Neuron (in vitro differentiated cells): ENCODE measurements at regions not wholly inside any gene's neighbourhood (a gene's known extent, or its start where the extent isn't known, plus 50 kb on each side); places are given as distances from the start of the nearest gene placed in this dataset.

ENCODE experiments used
- H2AFZ ChIP-seq: one replicate; pipeline ENCODE4 v1.6.1; 2013; ENCODE audit warnings: low read depth, mild to moderate bottlenecking, inconsistent platforms, low read length, moderate library complexity
- H3K27me3 ChIP-seq: one replicate; pipeline ENCODE4 v1.6.1; 2013; ENCODE audit warnings: low read length; ENCODE audit not compliant: insufficient read depth
- H3K36me3 ChIP-seq: one replicate; pipeline ENCODE4 v1.6.1; 2013; ENCODE audit warnings: low read length; ENCODE audit not compliant: insufficient read depth
- H3K4me1 ChIP-seq: one replicate; pipeline ENCODE4 v1.6.1; 2013; ENCODE audit warnings: low read length; ENCODE audit not compliant: insufficient read depth
- H3K4me3 ChIP-seq: 2 replicates; pipeline ENCODE4 v1.5.1; 2013; ENCODE audit warnings: mild to moderate bottlenecking, low read length, moderate library complexity
- H3K9me3 ChIP-seq: one replicate; pipeline ENCODE4 v1.6.1; 2013; ENCODE audit warnings: low read length

- H3K9me3 ChIP-seq = no peaks in the 10 kb centered on the region
- no peaks in the 10 kb centered on the region for H3K4me1 ChIP-seq
- no peak overlapping the region for H2AFZ ChIP-seq
- H3K27me3 ChIP-seq = no peaks in the 10 kb centered on the region
- H3K36me3 ChIP-seq = no peaks in the 10 kb centered on the region
- no peak overlapping the region for H3K4me3 ChIP-seq
Observed at GRCh38 chr1:65486613-65487012, 66.1 kb downstream of the LEPR start.

- no peak overlapping the region for H3K4me3 ChIP-seq
- no peak overlapping the region for H2AFZ ChIP-seq
- no peaks in the 10 kb centered on the region for H3K4me1 ChIP-seq
- H3K36me3 ChIP-seq = no peaks in the 10 kb centered on the region
- H3K27me3 ChIP-seq = no peaks in the 10 kb centered on the region
- no peaks in the 10 kb centered on the region for H3K9me3 ChIP-seq
Observed at GRCh38 chr1:65489481-65489880, 69.0 kb downstream of the LEPR start.

- H2AFZ ChIP-seq = no peak overlapping the region
- H3K4me3 ChIP-seq = no peak overlapping the region
- no peaks in the 10 kb centered on the region for H3K4me1 ChIP-seq
- no peaks in the 10 kb centered on the region for H3K9me3 ChIP-seq
- no peaks in the 10 kb centered on the region for H3K27me3 ChIP-seq
- no peaks in the 10 kb centered on the region for H3K36me3 ChIP-seq
Observed at GRCh38 chr1:65490231-65491009, 70.0 kb downstream of the LEPR start.

- Histone ChIP-seq H3K4me3 (no peak overlapping the region), H3K9me3 (no peaks in the 10 kb centered on the region), H3K36me3 (no peaks in the 10 kb centered on the region), H3K4me1 (no peaks in the 10 kb centered on the region), H2AFZ (no peak overlapping the region), H3K27me3 (no peaks in the 10 kb centered on the region)
Observed at GRCh38 chr1:65491472-65491871, 71.0 kb downstream of the LEPR start.

- no peaks in the 10 kb centered on the region for H3K36me3 ChIP-seq
- no peak overlapping the region for H3K4me3 ChIP-seq
- H3K27me3 ChIP-seq = no peaks in the 10 kb centered on the region
- no peak overlapping the region for H2AFZ ChIP-seq
- H3K4me1 ChIP-seq = no peaks in the 10 kb centered on the region
- no peaks in the 10 kb centered on the region for H3K9me3 ChIP-seq
Observed at GRCh38 chr1:65493802-65494201, 73.3 kb downstream of the LEPR start.

- H3K27me3 ChIP-seq = no peaks in the 10 kb centered on the region
- H3K4me1 ChIP-seq = no peaks in the 10 kb centered on the region
- no peaks in the 10 kb centered on the region for H3K36me3 ChIP-seq
- no peaks in the 10 kb centered on the region for H3K9me3 ChIP-seq
- no peak overlapping the region for H2AFZ ChIP-seq
- no peak overlapping the region for H3K4me3 ChIP-seq
Observed at GRCh38 chr1:65494671-65495070, 74.2 kb downstream of the LEPR start.

- H3K4me1 ChIP-seq = no peaks in the 10 kb centered on the region
- no peaks in the 10 kb centered on the region for H3K27me3 ChIP-seq
- no peaks in the 10 kb centered on the region for H3K9me3 ChIP-seq
- no peaks in the 10 kb centered on the region for H3K36me3 ChIP-seq
- no peak overlapping the region for H2AFZ ChIP-seq
- H3K4me3 ChIP-seq = no peak overlapping the region
Observed at GRCh38 chr1:65495137-65495536, 74.7 kb downstream of the LEPR start.

- no peak overlapping the region for H3K4me3 ChIP-seq
- H3K9me3 ChIP-seq = no peaks in the 10 kb centered on the region
- H2AFZ ChIP-seq = no peak overlapping the region
- H3K27me3 ChIP-seq = no peaks in the 10 kb centered on the region
- no peaks in the 10 kb centered on the region for H3K4me1 ChIP-seq
- H3K36me3 ChIP-seq = no peaks in the 10 kb centered on the region
Observed at GRCh38 chr1:65497256-65497830, 76.9 kb downstream of the LEPR start.

- Histone ChIP-seq H3K27me3 (no peaks in the 10 kb centered on the region), H3K36me3 (no peaks in the 10 kb centered on the region), H3K4me3 (no peak overlapping the region), H3K4me1 (no peaks in the 10 kb centered on the region), H2AFZ (no peak overlapping the region), H3K9me3 (no peaks in the 10 kb centered on the region)
Observed at GRCh38 chr1:65503427-65503826, 83.0 kb downstream of the LEPR start.

GRCh38 chr1:65504263-65504662, 83.8 kb downstream of the LEPR start:
- H3K36me3 ChIP-seq = no peaks in the 10 kb centered on the region
- no peak overlapping the region for H2AFZ ChIP-seq

GRCh38 chr1:65505547-65506300, 85.3 kb downstream of the LEPR start:
- H3K9me3 ChIP-seq = no peaks in the 10 kb centered on the region
- H3K4me3 ChIP-seq = no peak overlapping the region
- H2AFZ ChIP-seq = no peak overlapping the region
- no peaks in the 10 kb centered on the region for H3K36me3 ChIP-seq
- no peaks in the 10 kb centered on the region for H3K4me1 ChIP-seq
- H3K27me3 ChIP-seq = no peaks in the 10 kb centered on the region

More at GRCh38 chr1:65504263-65504662, 83.8 kb downstream of the LEPR start:
- Histone ChIP-seq H3K4me3 (no peak overlapping the region), H3K4me1 (no peaks in the 10 kb centered on the region), H3K27me3 (no peaks in the 10 kb centered on the region), H3K9me3 (no peaks in the 10 kb centered on the region)

GRCh38 chr1:65508051-65508450, 87.6 kb downstream of the LEPR start:
- Histone ChIP-seq H3K4me1 (no peaks in the 10 kb centered on the region), H3K4me3 (no peak overlapping the region), H3K27me3 (no peaks in the 10 kb centered on the region), H3K36me3 (no peaks in the 10 kb centered on the region), H3K9me3 (no peaks in the 10 kb centered on the region), H2AFZ (no peak overlapping the region)

GRCh38 chr1:65509912-65510680, 89.6 kb downstream of the LEPR start:
- no peaks in the 10 kb centered on the region for H3K4me1 ChIP-seq

More at GRCh38 chr1:65509912-65510680, 89.6 kb downstream of the LEPR start:
- no peak overlapping the region for H3K4me3 ChIP-seq
- no peaks in the 10 kb centered on the region for H3K27me3 ChIP-seq
- no peaks in the 10 kb centered on the region for H3K36me3 ChIP-seq
- no peak overlapping the region for H2AFZ ChIP-seq
- H3K9me3 ChIP-seq = no peaks in the 10 kb centered on the region
